HCT116 (cell line): ENCODE measurements at regions not wholly inside any gene's neighbourhood (a gene's known extent, or its start where the extent isn't known, plus 50 kb on each side); places are given as distances from the start of the nearest gene placed in this dataset.
"Not testable (repeated sequence)": the region's sequence is repeated elsewhere in the genome, so short reads cannot be mapped to it uniquely, and the experiment has no call there.

Source experiments
- ATAC-seq: fragments of 200-7000 bp; cut with Tn5 transposase; 2 replicates; pipeline ENCODE4 v1.9.1; 2020; ENCODE audit warnings: mild to moderate bottlenecking, moderate library complexity
- BruUV-seq: library from RNA; stranded (reverse); fragments of 400-500 nt; replicated peaks from 2 replicates; lab custom pipeline; 2021; lab: Mats Ljungman, UMichigan
- CTCF ChIA-PET: fragments of 300-600 bp; sonication (Branson Sonifier 250); formaldehyde crosslinking; loops from one replicate; lab custom pipeline; 2021; ENCODE audit warnings: antibody characterized with exemption; lab: Charles Lee
- POLR2A ChIA-PET: fragments of 300-600, 350-600 bp; sonication (Branson Sonifier 250); formaldehyde crosslinking; loops from one replicate; lab custom pipeline; 2021; ENCODE audit warnings: antibody characterized with exemption; lab: Charles Lee
- RAD21 ChIA-PET, 2 experiments: fragments of 300-600 bp; sonication (Branson Sonifier 250); formaldehyde crosslinking; loops; one replicate each; lab custom pipeline; 2023; ENCODE audit warnings: low total read pairs in 2 of 2; ENCODE audit not compliant: uncharacterized antibody in 2 of 2, unreplicated experiment in 2 of 2, low non-redundant PET in 1 of 2; lab: Charles Lee
- DNase-seq: peaks from one replicate; pipeline ENCODE4 v3.0.0-alpha.2; 2010; ENCODE audit warnings: low read depth, low spot score
- H2AFZ ChIP-seq: fragments of 200-600 bp; shearing (Covaris generic), sonication (generic); 2 replicates; pipeline ENCODE4 v1.6.1; 2017; ENCODE audit warnings: low read depth, mixed run types, mixed read lengths, antibody characterized with exemption, low read length; ENCODE audit not compliant: poor library complexity, severe bottlenecking
- H3K27ac ChIP-seq: 2 replicates; pipeline ENCODE4 v1.5.1; 2012; ENCODE audit warnings: low read depth, low read length
- H3K27me3 ChIP-seq: fragments of 200-600 bp; sonication (generic); 2 replicates; pipeline ENCODE4 v1.6.1; 2016; ENCODE audit warnings: mixed run types, low read length, mixed read lengths; ENCODE audit not compliant: insufficient read depth
- H3K36me3 ChIP-seq, 2 experiments: fragments of 200-500 bp in 1 of 2; fragments of 200-600 bp in 1 of 2; sonication (Bioruptor generic) in 1 of 2; sonication (generic) in 1 of 2; 2 replicates each; pipeline versions ENCODE4 v1.5.1 to v1.6.1; 2014 to 2016; ENCODE audit warnings: low read length in 2 of 2, inconsistent platforms in 1 of 2, mixed read lengths in 1 of 2, mixed run types in 1 of 2; ENCODE audit not compliant: insufficient read depth in 2 of 2, control insufficient read depth in 1 of 2
- H3K4me1 ChIP-seq, 2 experiments: fragments of 200-600 bp in 1 of 2; sonication (generic) in 1 of 2; 2 replicates each; pipeline versions ENCODE4 v1.5.1 to v1.6.1; 2012 to 2017; ENCODE audit warnings: low read length in 2 of 2, inconsistent platforms in 1 of 2, mild to moderate bottlenecking in 1 of 2, mixed read lengths in 1 of 2, mixed run types in 1 of 2, moderate library complexity in 1 of 2; ENCODE audit not compliant: insufficient read depth in 2 of 2, control insufficient read depth in 1 of 2
- H3K4me2 ChIP-seq: fragments of 200-600 bp; sonication (generic); 2 replicates; pipeline ENCODE4 v1.6.1; 2017; ENCODE audit warnings: mixed run types, low read length, mixed read lengths
- H3K4me3 ChIP-seq, 2 experiments: fragments of 200-600 bp in 1 of 2; sonication (generic) in 1 of 2; replicated peaks in 1 of 2; 2 replicates each; pipeline ENCODE4 v1.5.1; 2011 to 2016; ENCODE audit warnings: low read length in 2 of 2, control low read depth in 1 of 2, low read depth in 1 of 2, mild to moderate bottlenecking in 1 of 2, mixed read lengths in 1 of 2, mixed run types in 1 of 2
- H3K79me2 ChIP-seq: fragments of 200-600 bp; sonication (generic); 2 replicates; pipeline ENCODE4 v1.6.1; 2017; ENCODE audit warnings: mild to moderate bottlenecking, mixed run types, low read length, moderate library complexity, mixed read lengths; ENCODE audit not compliant: insufficient read depth
- H3K9ac ChIP-seq: fragments of 200-600 bp; sonication (generic); 2 replicates; pipeline ENCODE4 v1.6.1; 2016; ENCODE audit warnings: low read length, mixed read lengths
- H3K9me2 ChIP-seq: fragments of 200-600 bp; sonication (generic), shearing (Covaris generic); 2 replicates; pipeline ENCODE4 v1.6.1; 2017; ENCODE audit warnings: mixed run types, mild to moderate bottlenecking, moderate library complexity; ENCODE audit not compliant: insufficient read depth
- H3K9me3 ChIP-seq, 2 experiments: fragments of 200-500 bp in 1 of 2; fragments of 200-600 bp in 1 of 2; sonication (Bioruptor generic) in 1 of 2; sonication (generic) in 1 of 2; 2 replicates each; pipeline ENCODE4 v1.6.1; 2014 to 2017; ENCODE audit warnings: low read length in 2 of 2, mixed read lengths in 2 of 2, inconsistent platforms in 1 of 2, low read depth in 1 of 2, mild to moderate bottlenecking in 1 of 2, mixed run types in 1 of 2, moderate library complexity in 1 of 2; ENCODE audit not compliant: control insufficient read depth in 1 of 2, insufficient read depth in 1 of 2
- H4K20me1 ChIP-seq: fragments of 200-600 bp; sonication (generic), shearing (Covaris generic); 2 replicates; pipeline ENCODE4 v1.6.1; 2017; ENCODE audit warnings: mixed run types, mild to moderate bottlenecking, moderate library complexity; ENCODE audit not compliant: insufficient read depth
- EZH2 ChIP-seq: fragments of 200-600 bp; sonication (generic); IDR thresholded peaks from 2 replicates; pipeline ENCODE4 v1.6.1; 2017; ENCODE audit warnings: antibody characterized with exemption, mixed run types
- TCF7L2 ChIP-seq: IDR thresholded peaks from 2 replicates; pipeline ENCODE4 v1.7.0; 2011; ENCODE audit warnings: borderline replicate concordance, inconsistent platforms; ENCODE audit not compliant: insufficient read depth, insufficient read length; ENCODE audit errors: extremely low read depth
- ZNF274 ChIP-seq: fragments of 200-500 bp; sonication (Bioruptor generic); IDR thresholded peaks from 2 replicates; pipeline ENCODE4 v1.6.1; 2014; ENCODE audit warnings: mild to moderate bottlenecking, low read depth, low read length, inconsistent platforms
- intact Hi-C: fragments of 100-400 bp; cut with micrococcal nuclease; formaldehyde crosslinking; loops from 2 replicates; pipeline ENCODE4 v1.10.0; 2022

DNA sequence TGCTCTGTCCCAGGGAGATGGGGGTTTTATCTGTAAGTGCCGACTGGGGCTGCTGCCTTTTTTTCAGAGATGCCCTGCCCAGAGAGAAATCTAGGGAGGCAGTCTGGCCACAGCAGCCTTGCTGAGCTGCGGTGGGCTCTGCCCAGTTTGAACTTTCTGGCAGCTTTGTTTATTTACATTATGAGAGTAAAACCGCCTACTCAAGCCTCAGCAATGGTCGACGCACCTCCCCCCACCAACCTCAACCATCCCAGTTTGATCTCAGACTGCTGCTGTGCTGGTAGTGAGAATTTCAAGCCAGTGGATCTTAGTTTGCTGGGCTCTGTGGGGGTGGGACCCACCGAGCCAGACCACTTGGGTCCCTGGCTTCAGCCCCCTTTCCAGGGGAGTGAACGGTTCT lies 188.0 kb downstream of the PRELID2 start:
- POLR2A ChIA-PET, DNase-seq, H3K4me1 ChIP-seq, H3K36me3 ChIP-seq, H3K27ac ChIP-seq, ATAC-seq, H3K4me2 ChIP-seq, H3K27me3 ChIP-seq, RAD21 ChIA-PET, H3K9me2 ChIP-seq, H3K4me3 ChIP-seq, intact Hi-C loops, H3K9ac ChIP-seq, BruUV-seq, H3K79me2 ChIP-seq, H2AFZ ChIP-seq, H3K9me3 ChIP-seq, H4K20me1 ChIP-seq, CTCF ChIA-PET: not testable (repeated sequence)

DNA sequence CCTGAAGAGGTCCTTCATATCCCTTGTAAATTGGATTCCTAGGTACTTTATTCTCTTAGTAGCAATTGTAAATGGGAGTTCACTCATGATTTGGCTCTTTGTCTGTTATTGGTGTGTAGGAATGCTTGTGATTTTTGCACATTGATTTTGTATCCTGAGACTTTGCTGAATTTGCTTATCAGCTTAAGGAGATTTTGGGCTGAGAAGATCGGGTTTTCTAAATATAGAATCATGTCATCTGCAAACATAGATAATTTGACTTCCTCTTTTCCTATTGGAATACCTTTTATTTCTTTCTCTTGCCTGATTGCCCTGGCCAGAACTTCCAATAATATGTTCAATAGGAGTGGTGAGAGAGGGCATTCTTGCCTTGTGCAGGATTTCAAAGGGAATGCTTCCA lies 191.9 kb downstream of the PRELID2 start:
- RAD21 ChIA-PET, H3K4me1 ChIP-seq, ATAC-seq, H4K20me1 ChIP-seq, H3K4me2 ChIP-seq, H3K79me2 ChIP-seq, POLR2A ChIA-PET, intact Hi-C loops, BruUV-seq, DNase-seq, H2AFZ ChIP-seq, H3K27ac ChIP-seq, H3K36me3 ChIP-seq, H3K27me3 ChIP-seq, H3K9ac ChIP-seq, CTCF ChIA-PET, H3K4me3 ChIP-seq, H3K9me2 ChIP-seq, H3K9me3 ChIP-seq: not testable (repeated sequence)

DNA sequence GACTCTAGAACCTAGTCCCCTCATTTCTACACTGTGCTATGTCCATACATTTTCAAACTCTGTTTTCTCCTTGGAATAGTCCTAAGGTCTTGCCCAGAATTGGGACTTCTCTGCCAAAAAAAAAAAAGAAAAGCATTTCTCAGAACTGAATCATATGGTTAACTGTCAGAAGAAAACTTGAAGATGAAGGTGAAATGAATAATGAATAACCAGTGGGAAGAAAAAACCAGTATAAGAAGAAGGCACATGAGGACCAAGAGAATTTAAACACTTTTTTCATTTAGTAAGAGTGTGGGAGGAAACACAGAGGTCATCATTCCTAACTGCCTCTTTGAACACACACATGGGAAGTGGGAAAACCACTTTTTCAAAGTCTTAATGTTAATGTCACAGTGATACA lies 197.7 kb downstream of the PRELID2 start:
- H4K20me1 ChIP-seq = no peaks in the 10 kb centered on the region
- intact Hi-C loops = no loop called here
- ChIA-PET RAD21 (no interaction called here), CTCF (no interaction called here)
- no peaks in the 10 kb centered on the region for H3K36me3 ChIP-seq
- no peaks in the 10 kb centered on the region for H3K9me3 ChIP-seq
- no peaks in the 10 kb centered on the region for H3K4me1 ChIP-seq
- no peak overlapping the region for H3K4me3 ChIP-seq
- DNase-seq = no peak
- H3K4me2 ChIP-seq = no peak overlapping the region
- H3K27ac ChIP-seq = no peak overlapping the region
- H2AFZ ChIP-seq = no peak overlapping the region
- no peaks in the 10 kb centered on the region for H3K79me2 ChIP-seq
- H3K9ac ChIP-seq = no peak overlapping the region
- no peak for TF ChIP-seq TCF7L2
- no peak for TF ChIP-seq EZH2
- no peak for TF ChIP-seq ZNF274
- TF ChIP-seq, all 23 proteins: peak for 0
- ATAC-seq = no peak
- no TSS peak for BruUV-seq
- Histone ChIP-seq H3K9me2 (no peaks in the 10 kb centered on the region), H3K27me3 (no peaks in the 10 kb centered on the region)
- POLR2A ChIA-PET = no interaction called here
